Ovary (tissue), 7 donors: ENCODE measurements at regions not wholly inside any gene's neighbourhood (a gene's known extent, or its start where the extent isn't known, plus 50 kb on each side); places are given as distances from the start of the nearest gene placed in this dataset.
"Not testable (repeated sequence)": the region's sequence is repeated elsewhere in the genome, so short reads cannot be mapped to it uniquely, and the experiment has no call there.

Experiments
- DNase-seq, 5 donors: peaks; one replicate each; pipeline ENCODE4 v3.0.0-alpha.2; 2019 to 2020
- H3K27ac ChIP-seq, 2 donors: fragments of 200-600 bp; one replicate each; pipeline versions ENCODE4 v1.5.1 to v1.8.0; 2019 to 2022
- H3K27me3 ChIP-seq: fragments of 200-600 bp; one replicate; pipeline ENCODE4 v1.8.0; 2022
- H3K36me3 ChIP-seq: fragments of 200-600 bp; sonication (generic); one replicate; pipeline ENCODE4 v1.5.1; 2019
- H3K4me1 ChIP-seq: one replicate; pipeline ENCODE4 v1.8.1; 2013; ENCODE audit warnings: mild to moderate bottlenecking, moderate library complexity; ENCODE audit not compliant: insufficient read depth
- H3K4me3 ChIP-seq: fragments of 200-600 bp; sonication (generic); one replicate; pipeline ENCODE4 v1.5.1; 2017
- H3K9me3 ChIP-seq, 2 donors: fragments of 200-600 bp in 1 of 2; sonication (generic) in 1 of 2; one replicate each; pipeline versions ENCODE4 v1.5.1 to v1.8.1; 2013 to 2019; ENCODE audit warnings: mild to moderate bottlenecking in 1 of 2, moderate library complexity in 1 of 2
- EP300 ChIP-seq: sonication (generic); formaldehyde crosslinking; IDR thresholded peaks from one replicate; pipeline ENCODE4 v1.6.1; 2017; ENCODE audit warnings: antibody characterized with exemption
- POLR2A ChIP-seq: fragments of 450-650 bp; IDR thresholded peaks from one replicate; pipeline ENCODE4 v1.6.1; 2017; ENCODE audit warnings: antibody characterized with exemption, mild to moderate bottlenecking, moderate library complexity
- WGBS, 3 donors: extraction: QIAGEN DNeasy Blood & Tissue Kit in 1 of 3; methylation state at CpG; one replicate each; pipeline versions ENCODE4 v1.1.5 to v1.1.7; 2013 to 2017; 5-methylcytosine and 5-hydroxymethylcytosine counted together
- intact Hi-C, 4 donors: fragments of 100-400 bp; cut with DNase I; formaldehyde crosslinking; loops; one replicate each; pipeline versions ENCODE4 v1.11.0 to v1.15.1; 2022 to 2023
- TF ChIP-seq, protein P1 (sequence below), 3 donors: fragments of 450-650 bp in 2 of 3; fragments of 200-600 bp in 1 of 3; IDR thresholded peaks; one replicate each; pipeline versions ENCODE4 v1.5.1 to v1.8.0; 2016 to 2022; ENCODE audit warnings: antibody characterized with exemption in 3 of 3, mild to moderate bottlenecking in 1 of 3
- donor health status: DM: no; HTN: no; CAD: no; lungs with moderate emphysema.
- donor health status: DM: no; HTN: no; CAD: no.
- donor health status: Bipolar disorder and iron deficiency.
- donor health status: DM: no; HTN: no; CAD: no.
- donor health status: DM: yes; HTN: yes; CAD: no.

DNA sequence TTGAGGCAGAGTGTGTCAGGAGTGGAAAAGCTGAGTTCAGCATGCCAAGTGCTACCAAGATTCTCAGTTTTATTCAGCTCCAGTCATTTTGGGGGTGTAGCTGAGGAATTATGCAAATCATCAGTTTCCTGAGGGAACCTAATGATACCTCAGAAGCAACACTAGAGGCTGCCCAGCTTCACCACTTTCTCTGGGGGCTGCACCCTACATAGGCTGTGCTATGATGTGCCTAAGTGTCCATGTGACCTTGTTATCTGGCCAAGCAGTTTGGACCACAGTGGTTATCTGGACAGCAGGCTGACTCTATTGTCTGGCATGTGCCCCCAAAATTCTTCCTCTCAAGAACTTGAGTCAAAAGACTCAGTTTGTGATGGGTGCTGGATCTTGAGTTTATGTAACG lies 374.6 kb upstream of the SYNCRIP start:
- intact Hi-C loops: no loop called here
- no peaks in the 10 kb centered on the region for H3K36me3 ChIP-seq
- no peaks in the 10 kb centered on the region for H3K9me3 ChIP-seq
- TF ChIP-seq EP300 (no peak), POLR2A (no peak)
- TF ChIP-seq, protein P1, sequence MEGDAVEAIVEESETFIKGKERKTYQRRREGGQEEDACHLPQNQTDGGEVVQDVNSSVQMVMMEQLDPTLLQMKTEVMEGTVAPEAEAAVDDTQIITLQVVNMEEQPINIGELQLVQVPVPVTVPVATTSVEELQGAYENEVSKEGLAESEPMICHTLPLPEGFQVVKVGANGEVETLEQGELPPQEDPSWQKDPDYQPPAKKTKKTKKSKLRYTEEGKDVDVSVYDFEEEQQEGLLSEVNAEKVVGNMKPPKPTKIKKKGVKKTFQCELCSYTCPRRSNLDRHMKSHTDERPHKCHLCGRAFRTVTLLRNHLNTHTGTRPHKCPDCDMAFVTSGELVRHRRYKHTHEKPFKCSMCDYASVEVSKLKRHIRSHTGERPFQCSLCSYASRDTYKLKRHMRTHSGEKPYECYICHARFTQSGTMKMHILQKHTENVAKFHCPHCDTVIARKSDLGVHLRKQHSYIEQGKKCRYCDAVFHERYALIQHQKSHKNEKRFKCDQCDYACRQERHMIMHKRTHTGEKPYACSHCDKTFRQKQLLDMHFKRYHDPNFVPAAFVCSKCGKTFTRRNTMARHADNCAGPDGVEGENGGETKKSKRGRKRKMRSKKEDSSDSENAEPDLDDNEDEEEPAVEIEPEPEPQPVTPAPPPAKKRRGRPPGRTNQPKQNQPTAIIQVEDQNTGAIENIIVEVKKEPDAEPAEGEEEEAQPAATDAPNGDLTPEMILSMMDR (IDR thresholded peaks at IDR 0.05): no peak
- H3K4me1 ChIP-seq: peaks cover 1% of the 10 kb centered on the region
- no peaks in the 10 kb centered on the region for H3K27me3 ChIP-seq
- 55 to 71% (median 71%) methylated on average over 1 of the region's 1 CpG for WGBS, 3 donors
- no peak overlapping the region for H3K27ac ChIP-seq
- no peak for DNase-seq
- no peak overlapping the region for H3K4me3 ChIP-seq

DNA sequence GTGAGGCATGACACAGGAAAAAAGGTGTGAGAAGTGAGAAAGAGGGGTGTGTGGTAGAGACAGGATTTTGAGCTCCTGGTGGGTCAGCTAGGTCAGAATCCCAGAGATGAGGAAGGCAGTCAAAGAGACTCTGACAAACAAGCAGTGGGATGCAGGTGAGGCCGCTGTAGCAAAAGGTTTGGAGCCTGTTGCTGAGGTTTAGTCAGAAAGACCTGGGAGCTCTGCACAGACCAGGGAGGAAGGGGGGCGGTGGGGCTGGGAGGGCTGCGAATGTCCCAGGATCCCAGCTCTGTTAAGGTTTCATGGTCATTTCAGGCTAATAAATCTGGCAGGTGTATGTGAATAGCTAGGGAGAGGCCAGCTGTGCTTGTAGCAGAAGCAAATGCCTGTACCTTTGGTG lies 373.9 kb upstream of the SYNCRIP start:
- Histone ChIP-seq H3K9me3 (no peaks in the 10 kb centered on the region), H3K27ac (no peak overlapping the region), H3K27me3 (no peaks in the 10 kb centered on the region), H3K4me1 (peaks cover 1% of the 10 kb centered on the region), H3K36me3 (no peaks in the 10 kb centered on the region), H3K4me3 (no peak overlapping the region)
- no peak for DNase-seq
- WGBS, 3 donors: 77 to 86% (median 83%) methylated on average over 3 of the region's 3 CpGs
- TF ChIP-seq, protein P1 (IDR thresholded peaks at IDR 0.05): no peak
- TF ChIP-seq EP300 (no peak), POLR2A (no peak)
- intact Hi-C loops: no loop called here

DNA sequence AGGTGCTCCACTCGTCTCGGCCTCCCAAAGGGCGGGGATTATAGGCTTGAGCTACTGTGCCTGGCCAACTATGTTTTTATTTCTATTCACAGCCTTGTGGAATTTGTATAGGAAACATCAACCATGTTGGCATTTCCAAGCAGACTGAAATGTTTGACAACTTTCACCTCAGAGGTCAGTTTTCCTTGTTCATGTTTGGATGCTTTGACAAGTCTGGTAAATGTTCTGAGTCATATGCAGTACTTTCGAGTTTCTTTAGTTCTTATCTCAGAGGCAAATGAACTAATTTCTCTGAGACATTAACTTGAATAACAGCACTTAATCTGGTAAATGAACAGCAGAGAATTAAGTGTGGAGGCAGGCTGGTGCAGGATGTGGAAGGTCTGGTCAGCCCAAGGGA lies 373.4 kb upstream of the SYNCRIP start:
- no peak overlapping the region for H3K4me3 ChIP-seq
- peaks cover 1% of the 10 kb centered on the region for H3K4me1 ChIP-seq
- no peaks in the 10 kb centered on the region for H3K36me3 ChIP-seq
- H3K9me3 ChIP-seq: no peaks in the 10 kb centered on the region
- no peaks in the 10 kb centered on the region for H3K27me3 ChIP-seq
- intact Hi-C loops: no loop called here
- no peak for DNase-seq
- WGBS, 3 donors: 63 to 67% (median 67%) methylated on average over 4 of the region's 4 CpGs
- no peak overlapping the region for H3K27ac ChIP-seq
- no peak for TF ChIP-seq POLR2A
- TF ChIP-seq EP300: no peak
- TF ChIP-seq, protein P1 (IDR thresholded peaks at IDR 0.05): no peak

DNA sequence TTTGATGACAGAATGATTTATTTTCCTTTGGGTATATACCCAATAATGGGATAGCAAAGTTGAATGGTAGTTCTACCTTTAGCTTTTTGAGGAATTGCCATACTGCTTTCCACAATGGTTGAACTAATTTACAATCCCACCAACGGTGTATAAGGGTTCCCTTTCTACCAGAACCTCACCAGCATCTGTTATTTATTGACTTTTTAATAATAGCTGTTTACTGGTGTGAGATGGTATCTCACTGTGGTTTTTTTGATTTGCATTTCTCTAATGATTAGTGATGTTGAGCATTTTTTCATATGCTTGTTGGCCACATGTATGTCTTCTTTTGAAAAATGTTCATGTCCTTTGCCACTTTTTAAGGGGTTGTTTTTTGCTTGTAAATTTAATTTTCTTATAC lies 370.3 kb upstream of the SYNCRIP start:
- H3K27me3 ChIP-seq, DNase-seq, H3K4me3 ChIP-seq, H3K9me3 ChIP-seq, H3K4me1 ChIP-seq, H3K27ac ChIP-seq, H3K36me3 ChIP-seq, intact Hi-C loops: not testable (repeated sequence)
- WGBS, 3 donors: 76 to 84% (median 77%) methylated on average over 1 of the region's 1 CpG

DNA sequence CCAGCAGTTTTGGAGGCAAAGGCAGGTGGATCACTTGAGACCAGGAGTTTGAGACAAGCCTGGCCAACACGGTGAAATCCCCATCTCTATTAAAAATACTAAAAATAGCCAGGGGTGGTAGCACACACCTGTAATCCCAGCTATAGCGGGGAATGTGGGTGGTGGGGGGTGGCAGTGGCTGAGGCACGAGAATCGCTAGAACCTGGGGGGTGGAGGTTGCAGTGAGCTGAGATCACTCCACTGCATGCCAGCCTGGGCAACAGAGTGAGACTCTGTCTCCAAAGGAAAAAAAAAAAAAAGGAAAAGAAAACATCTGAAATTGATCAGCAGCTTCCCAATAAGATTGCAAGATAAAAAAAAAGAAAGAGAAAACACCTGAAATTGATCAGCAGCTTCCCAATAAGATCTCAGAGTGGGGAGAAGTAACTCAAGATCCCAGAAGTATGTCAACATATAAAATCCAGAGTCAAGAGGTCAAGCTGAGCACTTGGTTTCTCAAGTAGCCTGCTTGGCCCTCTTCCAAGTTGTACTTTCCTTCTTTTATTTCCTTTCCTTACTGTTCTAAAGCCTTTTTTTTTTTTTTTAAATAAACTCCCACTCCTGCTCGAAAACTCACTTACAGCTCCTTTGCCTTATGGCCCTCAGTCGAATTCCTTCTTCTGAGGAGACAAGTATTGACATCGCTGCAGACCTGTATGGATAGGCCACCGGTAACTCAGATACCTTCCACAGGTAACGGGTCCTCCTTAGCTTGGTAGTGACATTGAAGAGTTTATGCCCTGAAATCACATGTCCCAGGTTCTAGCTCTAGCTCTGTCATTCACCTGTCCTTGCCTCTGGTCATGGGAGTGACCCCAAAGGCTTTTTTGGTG lies 368.5 kb upstream of the SYNCRIP start:
- 81 to 86% (median 85%) methylated on average over 9 of the region's 9 CpGs for WGBS, 3 donors
- Histone ChIP-seq H3K27ac (no peak overlapping the region), H3K9me3 (no peaks in the 10 kb centered on the region), H3K36me3 (no peaks in the 10 kb centered on the region), H3K4me1 (no peaks in the 10 kb centered on the region), H3K4me3 (no peak overlapping the region), H3K27me3 (no peaks in the 10 kb centered on the region)
- TF ChIP-seq EP300: no peak
- no peak for DNase-seq
- intact Hi-C loops: no loop called here
